COLO668 (cell line): ENCODE measurements at regions not wholly inside any gene's neighbourhood (a gene's known extent, or its start where the extent isn't known, plus 50 kb on each side); places are given as distances from the start of the nearest gene placed in this dataset.

Experiments
- DNase-seq: peaks from one replicate; lab custom pipeline; 2025; ENCODE audit not compliant: unreplicated experiment; lab: John Stamatoyannopoulos, UW

DNA sequence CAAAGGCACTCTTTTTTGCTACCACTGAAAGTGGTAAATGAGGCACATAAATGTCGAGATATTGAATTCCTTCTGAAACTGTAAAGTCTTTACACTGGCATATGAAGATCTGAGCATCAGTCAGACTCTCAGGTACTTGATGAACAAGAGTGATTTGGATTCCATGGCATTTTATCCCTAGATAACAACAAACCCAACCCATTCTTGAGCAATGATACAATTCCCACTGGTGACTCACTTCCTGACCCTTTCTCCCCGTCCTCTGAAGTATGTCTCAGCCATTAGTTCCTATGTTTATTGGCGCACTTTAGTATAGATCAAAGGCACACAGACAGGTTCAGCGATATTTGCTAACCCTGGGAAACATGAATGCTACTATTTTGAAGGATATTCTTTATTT lies 147.0 kb upstream of the RBFOX1 start:
- no peak for DNase-seq

DNA sequence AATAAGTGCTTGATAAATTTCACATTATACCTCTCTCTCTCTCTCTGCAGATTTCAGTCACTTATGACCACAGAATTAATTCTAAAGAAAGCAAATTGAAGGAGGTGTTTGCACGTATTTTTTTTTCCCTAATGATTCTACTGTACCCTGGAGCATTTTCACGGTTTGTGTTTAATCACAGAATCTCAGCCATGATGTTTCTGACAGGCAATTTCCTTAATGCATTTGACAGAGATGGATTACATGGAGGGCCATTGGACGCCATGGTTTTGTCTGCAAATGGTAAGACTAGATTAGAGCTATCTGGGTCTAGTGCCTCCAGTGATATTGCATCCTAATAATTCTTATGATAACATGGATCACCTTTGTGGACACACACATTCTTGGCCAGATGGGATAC lies 147.5 kb upstream of the RBFOX1 start:
- DNase-seq = no peak

DNA sequence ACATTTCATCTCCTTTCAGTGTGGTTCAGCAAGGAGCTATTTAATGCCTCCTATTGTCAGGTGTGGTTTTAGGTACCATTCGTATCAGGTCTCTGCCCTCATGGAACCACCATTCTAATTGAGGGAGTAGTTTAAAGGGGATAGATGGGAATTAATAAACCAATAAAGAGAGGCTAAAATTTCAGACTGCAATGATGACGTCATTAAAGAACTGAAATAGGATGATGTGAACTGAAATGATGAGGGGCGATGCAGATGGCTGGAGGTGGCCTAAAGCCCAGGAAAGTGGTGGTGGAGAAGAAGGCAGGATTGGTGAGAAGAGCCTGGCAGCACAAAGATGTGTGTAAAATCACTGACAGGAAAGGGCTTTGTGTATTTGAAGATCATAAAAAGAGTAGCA lies 148.9 kb upstream of the RBFOX1 start:
- DNase-seq = no peak

DNA sequence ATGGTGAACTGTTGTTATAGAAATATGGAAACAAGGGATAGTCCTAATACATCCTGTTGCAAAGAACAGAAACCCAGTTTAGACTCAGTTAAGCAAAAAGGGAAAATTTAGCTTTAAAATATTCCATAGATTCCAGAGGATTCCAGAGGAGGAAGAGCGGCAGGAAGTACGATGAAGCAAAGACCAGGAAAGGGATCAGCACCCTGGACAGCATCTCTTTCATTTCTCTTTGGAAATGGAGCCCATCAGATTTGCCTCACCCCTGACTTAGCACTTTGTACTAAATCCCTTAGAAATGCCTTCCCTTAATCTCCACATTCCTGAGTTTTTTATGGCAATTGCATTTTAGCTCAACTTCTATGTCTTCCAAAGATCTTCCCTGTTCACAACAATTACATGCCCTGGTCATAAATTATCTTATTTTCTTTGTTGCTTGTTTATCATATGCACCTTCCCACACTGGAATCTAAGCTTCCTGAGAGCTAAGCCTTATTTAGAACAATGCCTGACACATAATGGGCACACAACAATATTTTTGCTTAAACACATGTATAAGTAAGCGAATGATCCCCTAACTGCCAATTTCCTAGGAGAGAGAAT lies 150.0 kb upstream of the RBFOX1 start:
- no peak for DNase-seq

DNA sequence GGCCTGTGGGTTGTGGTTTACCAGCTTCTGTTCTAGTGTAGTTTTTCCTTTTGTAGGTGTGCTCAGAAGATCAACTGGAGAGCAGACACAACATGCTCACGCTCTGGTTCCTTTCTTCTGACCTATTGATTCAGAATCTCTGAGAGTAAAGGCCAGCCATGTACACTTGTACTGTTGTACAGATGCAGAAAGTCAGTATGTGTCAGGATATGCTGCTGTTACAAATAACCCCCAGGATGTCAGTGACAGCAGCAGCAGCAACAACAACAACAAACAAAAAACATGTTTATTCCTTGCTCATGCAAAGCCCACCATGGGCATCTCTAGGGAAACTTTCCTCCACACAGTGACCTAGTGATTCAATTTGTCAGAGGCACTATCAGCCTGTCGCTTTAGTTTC lies 154.8 kb upstream of the RBFOX1 start:
- DNase-seq = no peak

DNA sequence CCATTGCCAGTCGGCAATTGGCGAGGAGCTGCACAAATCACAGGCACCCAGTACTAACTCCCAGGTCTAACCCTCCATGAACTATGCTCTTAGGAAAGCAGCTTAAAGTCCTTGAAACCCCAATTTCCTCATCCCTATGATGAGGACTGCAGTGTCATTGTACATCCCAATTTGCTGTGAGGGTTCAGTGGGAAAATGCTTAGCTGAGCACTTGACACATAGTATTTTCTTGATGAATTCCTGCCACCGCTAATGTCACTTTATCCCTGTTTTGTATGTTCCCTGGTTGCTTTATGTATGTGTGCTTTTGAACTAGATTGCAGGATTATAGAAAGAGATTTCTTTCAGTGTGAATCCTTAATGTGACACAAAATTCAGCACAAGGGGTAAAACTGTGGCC lies 161.5 kb upstream of the RBFOX1 start:
- no peak for DNase-seq

DNA sequence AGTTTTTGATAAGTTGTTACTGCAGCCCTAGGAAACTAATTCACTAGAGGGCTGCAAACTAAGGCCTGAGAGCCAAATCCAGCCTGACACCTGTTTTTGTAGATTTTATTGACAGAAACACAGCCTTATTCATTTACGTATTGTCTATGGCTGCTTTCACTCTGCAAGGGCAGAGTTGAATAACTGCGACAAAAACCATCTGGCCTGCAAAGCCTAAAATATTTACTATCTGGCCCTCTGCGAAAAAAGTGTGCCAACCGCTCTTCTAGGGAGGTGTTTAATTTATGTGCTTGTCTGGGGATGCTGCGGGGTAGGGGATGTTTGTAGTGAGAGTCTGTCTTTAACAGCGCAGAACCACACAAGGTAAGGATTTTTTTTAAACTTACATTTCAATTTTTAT lies 165.0 kb upstream of the RBFOX1 start:
- DNase-seq = no peak

DNA sequence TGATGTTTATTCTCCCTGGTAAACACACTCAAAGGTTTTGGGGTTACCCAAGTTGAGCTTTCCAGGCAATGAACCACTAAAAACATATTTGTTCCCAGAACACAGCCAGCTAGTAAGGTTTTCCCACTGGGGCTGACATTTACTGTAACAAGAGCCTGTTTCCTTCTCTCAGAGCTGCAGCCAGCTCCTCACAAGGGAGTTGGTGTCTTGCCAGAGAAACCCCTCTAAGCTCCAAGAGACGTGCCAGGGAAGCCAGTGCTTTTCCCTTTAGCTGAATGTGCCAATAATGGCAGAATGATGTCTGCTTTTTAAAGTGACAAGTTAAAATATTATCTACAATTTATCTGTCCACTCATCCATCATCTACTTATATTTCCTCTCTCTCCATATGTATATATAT lies 170.8 kb upstream of the RBFOX1 start:
- no peak for DNase-seq

DNA sequence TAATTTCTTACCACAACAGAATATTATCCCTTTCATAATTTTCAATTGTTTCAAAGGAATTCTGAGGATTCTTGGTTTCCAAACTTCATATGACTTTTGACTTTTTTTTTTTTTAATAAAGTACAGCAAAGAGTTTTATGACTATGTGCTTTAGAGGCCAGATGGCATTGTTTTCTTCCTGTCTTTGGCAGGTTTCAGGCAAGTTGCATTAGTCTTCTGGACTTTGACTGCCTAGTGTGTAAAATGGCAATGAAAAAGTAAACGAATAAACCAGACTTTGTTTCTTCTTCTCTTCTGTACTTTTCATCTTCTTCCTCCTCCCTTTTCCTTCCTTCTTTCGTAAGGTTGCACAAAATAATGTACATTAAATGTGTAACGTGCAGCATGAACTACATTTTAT lies 172.6 kb upstream of the RBFOX1 start:
- no peak for DNase-seq

DNA sequence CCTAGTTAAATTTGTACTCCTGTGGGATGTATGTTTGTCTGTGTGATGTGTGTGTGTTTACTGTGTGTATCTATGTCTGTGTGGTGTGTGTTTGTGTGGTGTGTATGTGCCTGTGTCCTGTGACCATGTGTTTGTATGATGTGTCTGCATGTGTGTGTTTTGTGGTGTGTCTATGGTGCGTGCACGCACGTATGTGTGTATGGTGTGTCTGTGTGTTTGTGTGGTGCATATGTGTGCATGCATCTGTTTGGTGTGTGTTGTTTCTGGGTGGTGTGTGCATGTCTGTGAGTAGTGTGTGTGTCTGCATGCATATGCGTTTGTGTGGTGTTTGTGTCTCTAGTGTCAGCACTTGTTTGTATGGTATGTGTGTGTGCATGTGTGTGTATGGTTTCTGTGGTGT lies 174.2 kb upstream of the RBFOX1 start:
- no peak for DNase-seq

DNA sequence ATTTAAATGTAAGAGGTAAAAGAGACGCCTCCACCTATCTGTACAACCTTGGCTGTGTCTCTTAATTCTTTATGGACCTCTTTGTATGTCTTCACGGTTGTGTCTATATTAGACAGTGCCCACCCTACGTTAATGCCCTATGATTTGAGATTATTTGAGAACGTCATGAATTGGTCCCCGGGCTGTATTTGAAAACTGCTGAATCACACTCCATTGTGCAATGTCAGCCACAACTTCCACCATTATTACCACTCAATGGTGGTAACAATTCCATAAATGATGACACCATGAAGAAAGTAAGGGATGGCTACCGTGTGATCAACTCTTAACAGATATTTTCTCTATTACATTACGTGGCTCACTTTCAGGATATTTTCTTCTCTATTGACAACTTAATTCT lies 182.4 kb upstream of the RBFOX1 start:
- no peak for DNase-seq

DNA sequence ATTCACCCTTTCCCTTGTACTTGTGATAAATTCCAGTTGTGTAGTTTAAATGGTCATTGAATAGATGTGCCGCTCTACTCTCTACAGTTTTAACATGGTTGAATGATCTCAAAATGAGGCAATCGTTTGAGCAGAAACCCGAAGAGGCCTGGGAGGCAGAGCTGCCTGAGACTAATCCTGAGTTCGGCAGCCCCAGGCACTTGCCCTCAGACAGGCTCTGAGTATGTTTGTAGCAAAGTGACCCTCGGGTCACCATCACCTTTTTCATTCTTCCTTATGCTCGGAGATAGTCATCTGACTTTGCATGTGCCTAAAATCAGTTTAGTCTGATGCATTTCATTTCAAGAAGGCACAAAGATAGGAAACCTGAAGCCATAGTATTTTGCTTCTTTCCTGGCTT lies 184.0 kb upstream of the RBFOX1 start:
- no peak for DNase-seq

DNA sequence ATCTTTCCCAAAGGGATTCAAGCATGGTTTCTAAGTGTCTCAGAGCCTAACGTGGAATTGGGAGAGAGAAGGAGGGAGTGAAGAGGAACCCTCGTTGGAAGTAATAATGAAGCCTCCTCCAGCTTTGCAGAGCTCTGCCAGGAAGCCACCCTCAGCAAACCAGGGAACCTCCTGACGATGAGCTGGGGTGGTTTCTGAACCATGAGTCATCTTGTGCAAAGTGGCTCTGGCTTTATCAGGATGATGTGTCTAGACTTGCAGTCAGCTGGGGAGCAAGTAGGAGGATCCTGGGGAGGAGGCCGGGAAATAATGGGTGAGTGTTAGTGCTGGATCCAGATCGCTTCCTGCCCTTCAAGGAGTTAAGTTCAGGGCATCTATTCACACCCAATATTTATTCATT lies 191.7 kb upstream of the RBFOX1 start:
- DNase-seq = no peak

DNA sequence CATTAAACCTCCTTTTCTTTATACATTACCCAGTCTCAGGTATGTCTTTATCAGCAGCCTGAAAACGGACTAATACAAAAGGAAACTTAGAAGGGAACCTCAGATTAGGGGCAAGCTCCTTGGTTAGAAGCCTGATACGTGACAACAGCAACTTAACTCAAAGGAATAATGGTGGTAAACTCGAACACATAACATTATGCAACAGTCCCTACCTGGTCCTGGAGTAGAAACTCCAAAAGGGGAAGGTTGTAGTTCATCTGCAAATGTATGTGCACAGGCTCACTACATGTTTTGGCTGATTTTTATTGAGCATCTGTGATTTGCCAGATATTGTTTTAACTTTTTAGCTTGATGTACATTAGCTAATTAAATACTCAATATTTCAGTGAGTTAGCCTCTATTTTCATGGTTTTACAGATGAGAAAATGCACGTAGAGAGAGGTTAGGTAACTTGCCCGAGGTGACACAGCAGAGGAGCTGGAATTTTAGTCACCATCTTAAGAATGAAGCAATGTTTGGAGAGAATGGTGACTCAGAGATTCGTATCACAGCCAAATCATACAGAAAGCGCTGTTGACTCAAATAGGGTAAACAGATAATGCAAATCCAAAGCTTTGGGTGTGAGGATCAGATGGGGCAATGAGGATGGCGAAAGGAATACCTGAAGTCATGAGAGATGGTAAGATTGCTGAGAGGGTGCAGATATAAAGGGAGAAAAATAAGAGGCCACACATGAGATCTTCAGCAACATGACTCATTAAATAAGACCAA lies 194.9 kb upstream of the RBFOX1 start:
- no peak for DNase-seq

DNA sequence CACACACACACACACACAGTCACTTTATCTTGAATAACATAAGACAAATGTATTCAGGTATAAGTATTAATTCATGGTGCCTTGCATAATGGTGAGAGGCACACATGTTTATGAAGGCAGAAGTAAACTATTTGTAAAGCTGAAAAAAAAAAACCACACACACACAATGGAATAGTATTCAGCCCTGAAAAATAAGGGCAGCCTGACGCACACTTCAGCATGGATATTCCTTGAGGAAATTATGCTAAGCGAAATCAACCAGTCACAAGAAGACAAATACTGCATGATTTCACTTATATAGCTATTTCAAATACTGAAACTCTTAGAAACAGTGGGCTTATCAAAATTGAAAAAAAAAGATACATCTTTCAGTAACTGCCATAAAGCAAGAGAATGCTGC lies 200.2 kb upstream of the RBFOX1 start:
- no peak for DNase-seq

DNA sequence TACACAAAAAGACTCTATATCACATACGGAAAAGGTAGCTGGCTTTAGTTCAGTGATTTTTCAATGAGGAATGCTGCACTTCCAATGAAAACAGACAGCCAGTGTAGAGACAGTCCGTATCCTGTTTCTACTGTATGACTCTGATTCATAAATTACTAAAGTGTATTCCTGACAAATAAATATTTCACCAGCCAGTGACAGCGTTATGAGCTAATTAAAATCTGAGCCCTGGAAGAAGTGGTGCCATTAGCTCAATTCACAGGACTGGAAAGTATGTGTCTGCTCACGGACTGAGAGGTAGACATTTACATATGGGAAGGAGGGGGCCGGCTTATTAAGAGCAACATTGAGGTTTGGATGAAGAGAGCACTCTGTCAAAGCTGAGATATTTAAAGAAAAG lies 207.9 kb upstream of the RBFOX1 start:
- no peak for DNase-seq

DNA sequence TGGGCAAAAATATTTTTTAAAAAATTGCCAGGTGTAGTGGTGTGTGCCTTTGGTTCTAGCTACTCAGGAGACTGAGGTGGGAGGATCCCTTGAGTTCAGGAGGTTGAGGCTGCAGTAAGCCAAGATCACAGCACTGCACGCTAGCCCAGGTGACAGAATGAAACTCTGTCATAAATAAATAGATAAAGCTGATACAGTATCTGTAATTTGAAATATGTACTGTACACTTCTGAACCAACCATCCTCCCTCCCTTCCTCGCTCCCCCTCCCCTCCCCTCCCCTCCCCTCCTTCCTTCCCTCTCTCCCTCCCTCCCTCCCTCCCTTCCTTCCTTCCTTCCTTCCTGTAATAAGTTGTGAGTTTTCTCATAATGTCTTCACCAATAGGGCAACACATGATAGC lies 208.4 kb upstream of the RBFOX1 start:
- no peak for DNase-seq

DNA sequence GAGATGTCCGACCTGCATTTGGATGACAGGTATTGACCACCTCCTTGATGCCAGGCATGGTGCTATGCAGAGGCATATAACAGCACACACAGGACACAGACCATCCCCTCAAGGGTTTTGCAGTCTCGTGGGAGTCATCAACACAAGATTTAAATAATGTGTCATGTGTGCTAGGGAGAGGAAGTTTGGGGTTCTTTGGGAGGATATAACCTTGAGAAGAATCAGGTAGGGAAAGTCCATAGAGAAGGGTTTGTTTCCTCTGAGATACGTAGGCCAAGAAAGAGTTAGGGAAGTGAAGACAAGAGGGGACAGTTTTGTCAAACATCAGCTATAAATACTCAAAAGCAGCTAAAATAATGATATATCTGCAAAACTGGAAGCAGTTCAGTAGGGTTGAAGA lies 215.9 kb upstream of the RBFOX1 start:
- DNase-seq = no peak

DNA sequence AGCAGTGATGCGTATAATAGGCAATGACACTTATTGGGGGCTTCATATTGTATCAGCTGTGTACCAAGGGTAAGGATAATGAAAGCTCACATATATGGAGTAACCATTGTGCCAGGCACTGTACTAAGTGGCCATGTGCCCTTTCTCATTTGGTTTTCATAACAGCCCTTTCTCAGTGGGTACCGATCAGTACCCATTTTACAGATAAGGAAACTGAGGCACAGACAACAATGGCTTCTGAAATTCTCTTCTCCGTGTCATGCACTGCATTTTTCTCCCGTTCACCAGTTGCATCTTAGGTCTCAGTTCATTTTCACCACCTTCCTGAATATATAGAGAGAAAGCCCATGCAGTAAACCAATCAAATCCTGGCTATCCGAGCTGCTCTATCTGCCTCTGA lies 216.7 kb upstream of the RBFOX1 start:
- no peak for DNase-seq

DNA sequence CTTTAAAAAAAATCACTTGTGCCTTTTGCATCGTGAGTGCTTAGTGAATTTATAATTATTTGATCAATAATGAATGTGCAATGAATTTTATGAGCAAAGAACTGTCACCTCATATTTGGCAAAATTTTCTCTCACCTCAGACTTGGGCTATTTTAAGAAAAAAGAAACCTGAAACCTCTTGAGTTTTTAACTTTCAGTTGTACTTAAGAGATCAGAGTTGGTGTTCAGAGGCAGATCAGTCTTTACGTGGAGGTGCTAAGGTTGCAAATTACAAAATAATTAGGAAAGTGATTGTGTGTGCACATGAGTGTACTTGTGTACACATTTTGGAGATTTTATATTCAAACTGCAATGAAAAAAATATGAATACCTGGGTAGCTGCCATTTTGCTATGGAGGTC lies 218.7 kb upstream of the RBFOX1 start:
- no peak for DNase-seq

DNA sequence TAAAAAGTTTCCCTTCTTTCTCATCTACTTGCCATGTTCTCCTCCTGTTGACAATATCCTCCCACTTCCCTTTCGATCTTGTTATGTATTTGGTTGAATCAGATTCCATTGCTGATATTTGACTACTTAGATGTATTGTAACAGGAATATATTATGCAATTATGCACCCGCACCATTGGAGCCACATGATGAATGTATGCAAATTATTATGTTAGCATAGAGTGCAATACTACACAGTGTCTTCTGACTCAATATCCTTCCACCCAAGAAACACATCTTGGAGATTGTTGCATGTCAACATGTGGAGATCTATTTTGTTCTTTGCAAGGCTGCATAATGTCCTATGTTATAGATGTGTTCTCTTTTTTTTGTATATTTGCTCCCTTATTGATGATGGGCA lies 219.2 kb upstream of the RBFOX1 start:
- no peak for DNase-seq

DNA sequence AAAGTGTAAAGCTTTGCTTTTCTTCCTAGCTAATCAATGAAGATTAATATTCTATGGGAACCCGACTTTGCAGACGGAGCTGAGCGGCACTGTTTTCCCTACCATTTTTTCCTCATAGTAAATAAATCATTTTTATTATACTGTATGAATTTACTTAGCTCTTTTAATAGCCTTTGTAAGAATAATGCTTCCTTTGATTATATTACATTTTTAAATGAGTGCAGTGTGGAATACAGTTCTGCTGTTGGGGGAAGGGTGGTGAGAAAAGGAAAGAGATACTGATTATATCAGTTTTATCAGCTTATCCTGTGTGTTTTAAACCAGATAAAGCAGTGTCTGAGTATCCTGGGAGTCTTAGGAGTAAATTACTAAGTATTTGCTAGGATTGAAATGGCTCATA lies 221.4 kb upstream of the RBFOX1 start:
- no peak for DNase-seq

DNA sequence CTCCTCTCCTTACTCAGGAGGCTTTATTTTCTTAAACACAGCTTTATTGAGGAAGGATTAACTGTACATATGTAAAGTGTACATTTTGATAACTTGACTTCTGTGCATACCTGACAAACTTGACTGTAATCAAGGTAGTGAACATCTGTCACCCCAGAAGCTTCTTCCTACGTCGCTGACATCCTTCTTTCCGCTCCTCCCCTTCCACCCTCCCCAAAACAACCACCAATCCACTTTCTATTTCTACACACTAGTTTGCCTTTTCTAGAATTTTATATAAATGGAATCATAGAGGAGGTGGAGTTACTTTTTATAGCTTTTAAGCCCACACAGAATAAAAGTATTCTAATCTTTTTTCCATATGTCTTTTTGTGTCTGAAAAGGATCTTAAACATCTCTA lies 225.2 kb upstream of the RBFOX1 start:
- DNase-seq = no peak
